Activated CD8-positive, alpha-beta memory T cell treated with anti-CD3 and anti-CD28 coated beads for 36 hours (primary cell): ENCODE measurements at regions not wholly inside any gene's neighbourhood (a gene's known extent, or its start where the extent isn't known, plus 50 kb on each side); places are given as distances from the start of the nearest gene placed in this dataset.
"Not testable (repeated sequence)": the region's sequence is repeated elsewhere in the genome, so short reads cannot be mapped to it uniquely, and the experiment has no call there.

Source experiments
- CTCF ChIA-PET: fragments of 350-600 bp; sonication (Branson Sonifier 250); formaldehyde crosslinking; loops from one replicate; lab custom pipeline; 2021; ENCODE audit warnings: antibody characterized with exemption; lab: Charles Lee
- POLR2A ChIA-PET: fragments of 350-600 bp; sonication (Branson Sonifier 250); formaldehyde crosslinking; loops from one replicate; lab custom pipeline; 2021; ENCODE audit warnings: antibody characterized with exemption; lab: Charles Lee

DNA sequence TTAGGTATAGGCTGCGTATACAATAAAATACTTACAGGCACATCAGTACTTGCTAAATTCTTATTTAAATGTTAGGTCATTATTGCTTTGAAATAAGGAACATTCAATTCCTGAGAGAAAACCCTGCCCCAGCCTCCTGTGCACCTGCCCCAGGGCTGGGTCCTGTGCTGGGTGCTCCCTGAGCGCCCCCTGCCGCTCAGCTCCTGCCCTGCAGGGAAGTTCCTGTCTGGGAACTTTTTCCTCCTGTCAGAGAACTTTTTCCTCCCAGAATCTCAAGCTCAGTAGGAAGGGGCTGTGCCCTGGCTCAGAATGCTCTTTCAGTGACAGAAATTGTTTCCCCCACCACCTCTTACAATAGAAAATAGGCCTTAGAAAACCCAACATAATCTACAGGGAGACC lies 751.1 kb downstream of the TMEM121 start:
- ChIA-PET CTCF (interaction anchor here (1.1 to 2.4 kb wide), 6 partner anchors 10 to 31 kb away, joined by 3 to 7 read pairs (median 4); no protein-coding TSS in a partner anchor), POLR2A (no interaction called here)

DNA sequence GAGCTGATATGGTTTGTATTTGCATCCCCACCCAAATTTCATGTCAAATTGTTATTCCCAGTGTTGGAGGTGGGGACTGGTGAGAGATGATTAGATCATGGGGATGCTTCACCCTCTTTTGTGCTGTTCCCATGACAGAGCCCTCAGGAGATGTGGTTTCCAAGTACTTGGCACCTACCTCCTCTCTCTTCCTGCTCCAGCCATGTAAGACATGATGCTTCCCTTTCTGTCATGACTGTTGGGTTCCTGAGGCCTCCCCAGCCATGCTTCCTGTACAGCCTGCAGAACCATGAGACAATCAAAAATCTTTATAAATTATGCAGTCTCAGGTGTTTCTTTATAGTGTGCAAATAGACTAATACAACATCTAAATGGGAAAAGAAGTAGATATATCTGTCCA lies 754.5 kb downstream of the TMEM121 start:
- POLR2A ChIA-PET: no interaction called here
- CTCF ChIA-PET: interaction anchor here (0.7 kb wide), 1 partner anchor 21 kb away, joined by 4 read pairs; no protein-coding TSS in a partner anchor

DNA sequence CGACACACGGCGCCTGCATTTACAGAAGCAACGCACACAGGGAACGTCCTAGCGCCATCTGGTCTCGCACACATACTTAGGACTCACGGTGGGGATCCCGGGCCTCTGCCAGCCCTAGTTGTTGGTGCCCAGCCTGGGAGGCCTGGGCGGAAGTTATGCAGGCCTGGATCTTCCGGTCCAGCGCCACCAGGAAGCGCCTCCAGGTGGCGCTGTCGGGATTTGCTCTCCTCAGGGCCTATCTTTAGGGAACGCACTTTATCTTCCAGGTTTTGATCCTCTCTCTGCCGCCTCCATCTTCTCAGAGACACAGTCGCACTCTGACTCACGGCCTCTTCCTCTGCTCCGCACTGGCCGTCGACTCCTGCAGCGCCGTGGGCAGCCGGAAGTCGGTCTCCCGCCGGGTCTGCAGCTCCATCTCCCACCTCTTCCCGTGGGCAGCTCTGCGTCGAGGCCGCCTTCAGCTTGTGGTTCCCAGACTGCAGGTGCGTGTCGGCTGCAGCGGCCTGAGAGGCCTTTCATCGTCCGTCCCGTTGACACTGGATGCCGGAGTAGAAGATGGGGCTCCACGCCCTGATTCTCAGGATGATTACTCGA lies 760.4 kb downstream of the TMEM121 start:
- POLR2A ChIA-PET: no interaction called here
- CTCF ChIA-PET: interaction anchor here (1.0 to 1.8 kb wide), 2 partner anchors 23 to 134 kb away, joined by 3 to 5 read pairs; no protein-coding TSS in a partner anchor

GRCh38 chr14:106287506-106287905 lies 761.1 kb downstream of the TMEM121 start:
- CTCF ChIA-PET: interaction anchor here (1.0 to 1.8 kb wide), 3 partner anchors 10 to 133 kb away, joined by 3 to 5 read pairs (median 3); no protein-coding TSS in a partner anchor
- POLR2A ChIA-PET: no interaction called here

DNA sequence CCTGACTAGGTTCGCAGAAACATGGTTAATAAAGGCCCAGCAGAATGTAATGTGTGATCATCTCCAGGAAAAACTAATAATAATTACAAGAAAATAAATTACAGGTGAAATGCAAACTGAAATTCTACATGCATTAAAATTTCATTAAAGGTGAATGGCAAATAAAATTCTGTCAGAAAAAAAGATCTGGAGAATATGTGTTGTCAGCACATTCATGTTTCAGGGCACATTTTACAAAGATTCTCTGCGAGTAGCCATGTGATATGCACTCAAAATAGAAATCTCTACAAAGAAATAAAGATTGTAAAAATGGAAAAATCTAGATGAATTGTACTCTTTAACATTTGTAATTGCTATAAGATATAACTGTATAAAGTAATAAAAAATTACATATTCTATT lies 765.2 kb downstream of the TMEM121 start:
- ChIA-PET POLR2A (no interaction called here), CTCF (no interaction called here)

GRCh38 chr14:106294324-106294723 lies 767.9 kb downstream of the TMEM121 start:
- POLR2A ChIA-PET: no interaction called here
- CTCF ChIA-PET: interaction anchor here (1.4 kb wide), 1 partner anchor 14 kb away, joined by 4 read pairs; no protein-coding TSS in a partner anchor

DNA sequence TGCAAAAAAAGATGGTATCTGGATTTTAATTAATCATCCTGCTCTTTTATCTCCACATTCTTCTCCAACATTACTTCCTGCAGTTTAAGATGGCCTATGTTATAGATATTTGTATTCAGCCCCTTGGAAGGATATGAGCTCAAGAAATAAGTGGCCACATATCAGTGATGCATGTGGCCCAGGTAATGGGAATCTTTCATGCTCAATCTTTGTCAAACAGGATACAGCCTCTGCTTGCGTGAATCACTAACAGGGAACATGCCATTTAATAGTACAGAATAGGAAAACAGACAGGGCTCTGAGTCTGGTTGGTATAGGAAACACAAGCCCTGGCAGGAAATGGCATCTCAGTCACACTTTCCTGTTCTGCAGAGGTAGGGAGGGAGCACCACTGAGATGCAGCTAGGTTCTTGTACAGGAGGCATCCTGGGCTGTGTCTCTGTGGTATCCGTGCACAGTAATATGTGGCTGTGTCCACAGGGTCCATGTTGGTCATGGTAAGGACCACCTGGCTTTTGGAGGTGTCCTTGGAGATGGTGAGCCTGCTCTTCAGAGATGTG lies 774.6 kb downstream of the TMEM121 start:
- CTCF ChIA-PET, POLR2A ChIA-PET: not testable (repeated sequence)

GRCh38 chr14:106301609-106302008 lies 775.2 kb downstream of the TMEM121 start:
- POLR2A ChIA-PET, CTCF ChIA-PET: not testable (repeated sequence)

DNA sequence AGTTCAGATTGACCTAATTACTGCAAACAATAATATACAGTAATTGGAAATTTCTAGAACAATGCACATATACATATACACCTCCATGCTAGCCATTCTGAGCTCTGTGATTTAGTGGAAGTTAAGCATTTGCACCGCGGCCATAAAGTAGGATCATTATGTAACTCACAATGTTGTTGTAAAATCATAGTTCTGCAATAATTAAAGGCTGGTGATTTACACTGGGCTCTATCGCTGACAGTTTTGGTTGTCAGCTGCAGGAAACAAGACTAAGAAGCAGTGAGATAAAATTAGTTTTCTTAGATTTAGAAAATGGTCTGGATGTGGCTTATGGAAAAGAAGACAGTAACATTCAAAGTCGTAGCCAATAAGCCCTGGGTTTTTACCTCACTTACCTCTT lies 776.3 kb downstream of the TMEM121 start:
- POLR2A ChIA-PET: no interaction called here
- CTCF ChIA-PET: interaction anchor here (0.6 kb wide), 1 partner anchor 22 kb away, joined by 4 read pairs; no protein-coding TSS in a partner anchor

GRCh38 chr14:106304271-106304670 lies 777.9 kb downstream of the TMEM121 start:
- ChIA-PET CTCF (no interaction called here), POLR2A (no interaction called here)

GRCh38 chr14:106308839-106309389 lies 782.5 kb downstream of the TMEM121 start:
- POLR2A ChIA-PET: no interaction called here
- CTCF ChIA-PET: interaction anchor here (0.6 to 2.4 kb wide), 18 partner anchors 8 to 222 kb away, joined by 3 to 18 read pairs (median 4); no protein-coding TSS in a partner anchor

- POLR2A ChIA-PET: no interaction called here
- CTCF ChIA-PET: interaction anchor here (1.2 to 2.4 kb wide), 4 partner anchors 9 to 64 kb away, joined by 3 to 18 read pairs (median 6); no protein-coding TSS in a partner anchor
Observed at GRCh38 chr14:106309423-106309822, 783.0 kb downstream of the TMEM121 start.

GRCh38 chr14:106315436-106315835 lies 789.1 kb downstream of the TMEM121 start:
- ChIA-PET CTCF (no interaction called here), POLR2A (no interaction called here)

DNA sequence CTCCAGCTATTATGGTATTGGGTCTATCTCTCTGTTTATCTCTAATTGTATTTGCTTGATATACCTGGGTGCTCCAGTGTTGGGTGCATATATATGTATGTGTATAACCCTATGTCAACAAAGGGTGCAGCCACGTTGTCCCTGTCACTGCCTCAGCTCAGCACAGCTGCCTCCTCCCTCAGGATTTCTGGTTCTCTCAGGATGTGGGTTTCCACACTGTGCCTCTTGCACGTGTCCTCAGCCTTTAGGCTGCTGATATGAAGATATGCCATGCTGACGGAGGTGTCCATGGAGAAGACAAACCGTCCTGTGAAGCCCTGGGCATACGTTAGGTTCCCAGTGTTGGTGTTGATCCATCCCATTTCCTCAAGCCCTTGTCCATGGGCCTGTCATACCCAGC lies 791.2 kb downstream of the TMEM121 start:
- ChIA-PET POLR2A (no interaction called here), CTCF (interaction anchor here (1.0 to 1.1 kb wide), 2 partner anchors 9 to 27 kb away, joined by 3 to 4 read pairs; no protein-coding TSS in a partner anchor)

DNA sequence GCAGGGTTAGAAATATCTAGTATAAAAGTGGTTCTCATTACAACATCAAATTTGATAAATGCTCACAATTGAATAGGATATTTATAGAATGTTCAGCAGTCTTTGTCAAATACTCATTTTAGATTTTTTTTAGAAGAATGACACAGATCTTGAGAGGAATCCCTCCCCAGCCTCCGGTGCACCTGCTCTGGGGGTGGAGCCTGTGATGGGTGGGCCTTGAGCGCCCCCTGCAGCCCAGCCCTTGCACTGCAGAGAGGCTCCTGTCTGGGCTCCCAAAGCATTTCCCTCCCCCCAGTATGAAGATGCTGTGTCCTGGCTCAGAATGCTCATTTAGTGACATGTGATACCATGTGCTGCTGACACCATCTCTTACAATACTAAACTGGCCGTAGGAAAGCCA lies 792.3 kb downstream of the TMEM121 start:
- POLR2A ChIA-PET: no interaction called here
- CTCF ChIA-PET: interaction anchor here (1.0 kb wide), 2 partner anchors 9 to 28 kb away, joined by 3 read pairs; no protein-coding TSS in a partner anchor

DNA sequence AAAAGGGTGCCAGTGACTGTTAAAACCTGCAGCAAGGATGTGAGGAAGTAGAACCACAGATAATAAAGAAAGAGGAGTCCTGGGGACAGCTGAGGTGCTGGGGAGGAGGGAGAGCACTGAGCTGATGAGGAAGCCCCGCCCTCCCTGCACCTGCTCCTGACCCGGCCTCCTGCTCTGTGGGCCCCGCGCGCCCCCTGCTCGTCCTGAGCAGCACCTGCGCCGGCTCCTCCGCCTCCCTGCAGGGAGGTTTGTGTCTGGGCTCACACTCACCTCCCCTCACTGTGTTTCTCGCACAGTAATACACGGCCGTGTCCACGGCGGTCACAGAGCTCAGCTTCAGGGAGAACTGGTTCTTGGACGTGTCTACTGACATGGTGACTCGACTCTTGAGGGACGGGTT lies 797.6 kb downstream of the TMEM121 start:
- CTCF ChIA-PET: not testable (repeated sequence)

DNA sequence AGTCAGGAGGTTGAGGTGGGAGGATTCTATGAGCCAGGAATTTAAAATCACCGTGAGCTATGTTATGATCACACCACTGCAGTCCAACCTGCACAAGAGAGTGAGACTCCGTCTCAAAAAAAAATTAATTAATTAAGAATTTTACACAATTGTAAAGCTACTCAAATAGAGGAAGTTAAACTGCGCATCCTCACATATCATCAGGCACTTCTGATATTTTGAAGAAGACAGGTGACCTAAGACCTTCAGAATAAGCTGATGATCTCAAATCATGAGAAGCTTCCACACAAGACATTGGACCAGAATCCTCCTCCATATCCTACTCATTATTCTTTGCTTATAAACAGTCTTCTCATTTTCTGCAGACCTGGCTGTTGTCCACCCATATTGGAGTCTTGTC lies 800.9 kb downstream of the TMEM121 start:
- POLR2A ChIA-PET: no interaction called here
- CTCF ChIA-PET: interaction anchor here (1.1 kb wide), 1 partner anchor 90 kb away, joined by 5 read pairs; no protein-coding TSS in a partner anchor

More for the DNA sequence above, 797.6 kb downstream of the TMEM121 start:
- POLR2A ChIA-PET: not testable (repeated sequence)

DNA sequence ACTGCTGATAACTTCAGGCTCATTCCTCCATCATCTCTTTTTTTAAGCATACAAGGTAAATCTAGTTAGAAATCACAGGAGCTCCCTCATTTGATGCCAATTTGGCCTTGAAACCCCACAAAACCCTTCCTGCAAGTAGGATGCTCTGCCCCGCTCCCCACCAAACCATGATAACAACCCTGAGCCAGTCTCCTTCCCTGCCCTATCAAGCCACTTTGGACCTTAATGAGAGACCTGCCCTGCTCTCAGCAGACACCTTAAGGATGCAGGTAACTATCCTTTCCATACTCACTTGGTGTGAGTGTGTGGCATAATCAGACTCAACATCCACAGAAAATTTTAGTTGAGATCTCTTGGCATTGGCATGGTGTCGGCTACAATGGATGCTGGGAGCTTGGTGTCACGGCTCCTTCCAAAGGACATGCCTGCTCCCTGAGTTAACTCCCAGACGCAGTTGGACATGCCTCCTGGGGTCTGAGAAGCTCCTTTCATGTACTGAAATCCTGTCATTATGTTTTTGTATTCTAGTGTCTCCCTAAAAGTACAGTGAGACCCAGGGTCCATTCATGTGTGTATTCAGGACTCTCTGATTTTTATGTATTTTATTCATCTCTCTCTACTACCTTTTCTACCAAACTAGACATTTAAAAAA lies 801.4 kb downstream of the TMEM121 start:
- CTCF ChIA-PET: interaction anchor here (1.1 kb wide), 1 partner anchor 90 kb away, joined by 5 read pairs; no protein-coding TSS in a partner anchor
- POLR2A ChIA-PET: not testable (repeated sequence)

DNA sequence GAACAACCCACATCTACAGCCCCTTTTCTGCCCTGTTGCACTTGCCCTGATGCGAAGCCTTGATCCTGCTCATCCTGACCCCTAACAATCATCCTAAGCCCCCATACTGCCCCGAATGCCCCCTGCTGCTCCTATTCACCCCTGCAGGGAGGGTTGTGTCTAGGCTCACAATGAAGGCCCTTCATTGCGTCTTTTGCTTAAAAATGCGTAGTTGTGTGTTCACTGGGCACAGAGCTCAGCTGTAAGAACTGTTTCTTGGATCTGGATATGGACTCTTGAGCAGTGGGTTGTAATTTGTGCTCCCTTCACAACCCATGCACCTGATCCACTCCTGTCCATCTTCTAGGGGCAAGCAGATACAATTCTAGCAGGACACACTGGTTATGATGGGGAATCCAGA lies 802.9 kb downstream of the TMEM121 start:
- CTCF ChIA-PET, POLR2A ChIA-PET: not testable (repeated sequence)
